ENCODE measurements at regions not wholly inside any gene's neighbourhood (a gene's known extent, or its start where the extent isn't known, plus 50 kb on each side); places are given as distances from the start of the nearest gene placed in this dataset.

DNA sequence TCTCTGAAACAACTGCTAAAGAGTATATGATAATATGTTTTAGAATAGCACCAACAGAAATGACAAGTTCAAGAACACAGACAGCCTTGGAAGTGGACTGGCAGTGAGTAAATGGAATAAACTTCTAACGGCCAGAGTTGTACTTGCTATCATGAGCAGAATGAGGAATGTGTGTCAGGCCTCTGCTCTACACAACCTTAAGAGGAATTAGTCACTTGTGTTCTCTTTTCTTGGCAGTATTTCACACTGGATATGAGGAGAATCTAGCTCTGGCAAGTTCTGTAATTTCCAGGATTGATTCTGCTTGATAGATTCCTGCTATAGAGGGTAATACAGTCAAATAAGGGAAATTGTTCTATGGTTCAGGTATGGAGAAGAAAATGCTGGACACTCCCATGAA, 757.3 kb downstream of the EFNB2 start:
- Histone ChIP-seq H3K4me3 (ENCODE audit: low read length) (no peak overlapping the region), H3K27ac (ENCODE audit: low read depth, low read length) (no peak overlapping the region), H4K20me1 (ENCODE audit: control insufficient read depth, insufficient read depth, low read depth, low read length) (no peaks in the 10 kb centered on the region), H3K9me2 (replicated peaks; ENCODE audit: control insufficient read depth, low read length) (no peaks in the 10 kb centered on the region), H3K4me1 (ENCODE audit: control insufficient read depth, low read length) (no peaks in the 10 kb centered on the region), H3K27me3 (ENCODE audit: control insufficient read depth, low read length) (no peaks in the 10 kb centered on the region), H3K79me2 (ENCODE audit: control insufficient read depth, low read length) (no peaks in the 10 kb centered on the region), H3F3A (ENCODE audit: control insufficient read depth, insufficient read depth) (no peaks in the 10 kb centered on the region), H3K9me3 (ENCODE audit: control insufficient read depth, insufficient read depth, low read length) (no peaks in the 10 kb centered on the region), H3K36me3 (ENCODE audit: control insufficient read depth, low read length) (no peaks in the 10 kb centered on the region), H3K4me2 (ENCODE audit: low read length) (no peak overlapping the region)
- TF ChIP-seq CTCF (IDR thresholded peaks at IDR 0.05; ENCODE audit: low read depth, low read length, poor library complexity, severe bottlenecking) (no peak), EZH2phosphoT487 (IDR thresholded peaks at IDR 0.05; ENCODE audit: borderline replicate concordance, low read length) (no peak)

DNA sequence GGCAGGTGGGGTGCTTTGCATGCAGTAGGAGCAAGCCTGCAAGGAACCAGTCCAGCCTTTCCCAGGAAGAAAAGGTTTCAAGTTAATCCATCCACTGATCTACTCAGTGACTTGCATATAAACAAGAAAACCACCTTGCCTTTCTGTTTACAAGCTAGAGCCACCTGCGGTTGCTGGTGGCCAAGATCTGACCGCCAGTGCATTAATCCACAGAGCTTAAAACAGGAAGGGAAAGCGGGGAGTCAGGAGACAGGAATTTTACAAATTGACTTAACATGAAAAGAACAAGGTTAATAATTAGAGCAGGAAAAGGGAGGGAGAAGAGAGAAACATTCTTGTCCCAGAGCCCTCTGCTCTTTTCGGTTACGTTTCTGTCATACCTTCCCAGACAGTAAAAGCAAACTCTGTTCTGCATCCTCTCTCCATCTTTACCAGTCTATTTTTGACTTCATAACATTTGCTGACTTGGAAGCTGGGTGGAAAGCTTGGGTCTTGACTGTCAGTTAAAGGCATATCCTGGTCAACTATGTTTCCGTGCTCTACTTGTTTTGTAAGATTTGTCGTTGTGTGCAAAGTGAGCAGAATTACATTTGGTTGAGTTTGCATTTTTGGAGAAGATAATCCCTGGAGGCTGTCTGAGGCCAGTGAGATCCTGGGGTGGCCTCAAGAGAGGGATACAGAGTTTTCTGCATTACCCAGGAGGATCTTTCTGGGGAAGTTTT, 760.6 kb downstream of the EFNB2 start:
- Histone ChIP-seq H3K79me2 (ENCODE audit: control insufficient read depth, low read length) (no peaks in the 10 kb centered on the region), H3F3A (ENCODE audit: control insufficient read depth, insufficient read depth) (no peaks in the 10 kb centered on the region), H3K9me2 (replicated peaks; ENCODE audit: control insufficient read depth, low read length) (no peaks in the 10 kb centered on the region), H3K9me3 (ENCODE audit: control insufficient read depth, insufficient read depth, low read length) (no peaks in the 10 kb centered on the region), H4K20me1 (ENCODE audit: control insufficient read depth, insufficient read depth, low read depth, low read length) (no peaks in the 10 kb centered on the region), H3K27ac (ENCODE audit: low read depth, low read length) (no peak overlapping the region), H3K4me3 (ENCODE audit: low read length) (no peak overlapping the region), H3K4me1 (ENCODE audit: control insufficient read depth, low read length) (no peaks in the 10 kb centered on the region), H3K36me3 (ENCODE audit: control insufficient read depth, low read length) (no peaks in the 10 kb centered on the region), H3K4me2 (ENCODE audit: low read length) (no peak overlapping the region), H3K27me3 (ENCODE audit: control insufficient read depth, low read length) (no peaks in the 10 kb centered on the region)
- TF ChIP-seq CTCF (IDR thresholded peaks at IDR 0.05; ENCODE audit: low read depth, low read length, poor library complexity, severe bottlenecking) (no peak), EZH2phosphoT487 (IDR thresholded peaks at IDR 0.05; ENCODE audit: borderline replicate concordance, low read length) (no peak)

DNA sequence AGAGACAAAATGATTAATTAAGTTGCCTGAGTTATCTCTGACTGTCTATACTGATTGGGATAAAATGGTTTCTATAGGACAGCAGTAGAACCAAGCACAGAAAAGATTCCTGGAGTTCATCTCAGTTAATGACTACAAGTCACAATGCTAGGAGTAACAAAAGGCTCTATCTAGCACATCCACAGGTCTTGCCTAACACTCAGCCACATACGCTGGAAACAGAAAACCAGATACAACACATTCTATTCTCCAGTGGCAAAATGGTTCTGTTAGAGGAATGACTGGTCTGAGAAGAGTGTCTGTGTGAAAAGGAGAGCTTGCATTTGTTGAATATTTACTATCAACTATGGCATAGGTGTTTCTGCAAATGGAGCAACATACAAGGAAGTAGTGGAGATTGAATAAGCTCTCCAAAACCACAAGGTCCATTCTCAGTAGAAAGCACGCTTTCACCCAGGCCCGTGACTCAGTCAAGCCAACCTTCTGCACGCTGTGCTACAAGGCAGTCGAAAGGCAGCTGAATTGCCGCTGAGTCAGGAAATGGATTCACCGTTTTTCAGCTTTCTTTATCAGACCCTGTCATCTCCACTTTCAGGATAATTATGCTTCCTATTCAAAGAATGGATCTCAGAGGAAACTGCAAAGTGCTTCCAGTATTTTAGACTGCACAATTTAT, 761.5 kb downstream of the EFNB2 start:
- no peak overlapping the region for H3K4me2 ChIP-seq (ENCODE audit: low read length)
- no peaks in the 10 kb centered on the region for H3K79me2 ChIP-seq (ENCODE audit: control insufficient read depth, low read length)
- no peaks in the 10 kb centered on the region for H3F3A ChIP-seq (ENCODE audit: control insufficient read depth, insufficient read depth)
- H4K20me1 ChIP-seq (ENCODE audit: control insufficient read depth, insufficient read depth, low read depth, low read length), result no peaks in the 10 kb centered on the region
- H3K36me3 ChIP-seq (ENCODE audit: control insufficient read depth, low read length), result no peaks in the 10 kb centered on the region
- no peaks in the 10 kb centered on the region for H3K9me2 ChIP-seq (replicated peaks; ENCODE audit: control insufficient read depth, low read length)
- no peak for TF ChIP-seq EZH2phosphoT487 (IDR thresholded peaks at IDR 0.05; ENCODE audit: borderline replicate concordance, low read length)
- no peak for TF ChIP-seq CTCF (IDR thresholded peaks at IDR 0.05; ENCODE audit: low read depth, low read length, poor library complexity, severe bottlenecking)
- H3K4me3 ChIP-seq (ENCODE audit: low read length), result no peak overlapping the region
- no peaks in the 10 kb centered on the region for H3K27me3 ChIP-seq (ENCODE audit: control insufficient read depth, low read length)
- no peaks in the 10 kb centered on the region for H3K4me1 ChIP-seq (ENCODE audit: control insufficient read depth, low read length)
- no peaks in the 10 kb centered on the region for H3K9me3 ChIP-seq (ENCODE audit: control insufficient read depth, insufficient read depth, low read length)
- H3K27ac ChIP-seq (ENCODE audit: low read depth, low read length), result no peak overlapping the region
